HUES48 (cell line): ENCODE measurements at regions not wholly inside any gene's neighbourhood (a gene's known extent, or its start where the extent isn't known, plus 50 kb on each side); places are given as distances from the start of the nearest gene placed in this dataset.
"Not testable (repeated sequence)": the region's sequence is repeated elsewhere in the genome, so short reads cannot be mapped to it uniquely, and the experiment has no call there.

Experiments
- H3K27ac ChIP-seq: one replicate; pipeline ENCODE4 v1.7.0; 2013; ENCODE audit warnings: low read depth, low read length, inconsistent platforms
- H3K27me3 ChIP-seq: 2 replicates; pipeline ENCODE4 v1.6.1; 2013; ENCODE audit warnings: mild to moderate bottlenecking, low read length; ENCODE audit not compliant: control insufficient read depth, insufficient read depth
- H3K36me3 ChIP-seq: 2 replicates; pipeline ENCODE4 v1.6.1; 2013; ENCODE audit warnings: low read length; ENCODE audit not compliant: control insufficient read depth, insufficient read depth
- H3K4me1 ChIP-seq: 2 replicates; pipeline ENCODE4 v1.6.1; 2013; ENCODE audit warnings: mild to moderate bottlenecking, low read length; ENCODE audit not compliant: control insufficient read depth, insufficient read depth
- H3K4me3 ChIP-seq: 2 replicates; pipeline ENCODE4 v1.5.1; 2013; ENCODE audit warnings: mild to moderate bottlenecking, low read depth, low read length
- H3K9ac ChIP-seq: 2 replicates; pipeline ENCODE4 v1.6.1; 2013; ENCODE audit warnings: mild to moderate bottlenecking, low read depth, low read length, moderate library complexity
- H3K9me3 ChIP-seq: 2 replicates; pipeline ENCODE4 v1.6.1; 2013; ENCODE audit warnings: low read length; ENCODE audit not compliant: control insufficient read depth, insufficient read depth

DNA sequence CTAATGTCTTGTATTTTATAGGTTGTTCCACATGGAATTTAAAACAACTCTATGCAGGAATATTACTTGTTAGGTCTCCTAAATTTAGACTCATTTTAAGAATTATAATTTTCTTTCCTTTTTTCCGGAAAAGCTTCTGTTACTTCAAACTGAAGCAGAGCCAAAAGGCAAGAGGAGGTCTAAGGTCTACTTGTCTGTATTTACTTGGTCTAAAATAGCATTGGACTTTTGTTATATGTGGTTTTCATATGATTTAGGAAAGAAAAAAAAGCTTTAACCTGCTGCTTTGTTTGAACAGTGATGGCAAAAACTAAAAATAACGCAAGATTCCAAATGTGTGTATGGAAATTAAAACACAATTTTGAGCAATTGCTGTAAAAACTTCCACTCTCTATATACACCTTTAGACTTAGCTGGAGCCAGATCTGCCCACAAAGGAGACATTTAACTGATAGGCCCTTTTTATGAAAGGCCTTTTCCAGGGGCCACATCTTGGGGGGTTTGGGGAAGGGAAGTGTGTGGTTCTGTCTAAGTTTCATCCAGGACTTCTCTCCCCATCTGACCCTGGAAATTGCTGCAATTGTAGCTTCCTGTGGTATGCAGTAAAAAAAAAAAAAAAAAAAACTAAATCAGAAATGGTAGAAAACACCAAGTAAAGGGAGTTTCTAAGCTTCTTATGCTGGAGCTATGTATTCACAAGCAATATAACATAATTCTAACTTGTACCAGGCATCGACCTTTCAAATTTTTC is 307.7 kb upstream of the MEF2C start:
- Histone ChIP-seq H3K9ac (no peak overlapping the region), H3K27me3 (no peaks in the 10 kb centered on the region), H3K36me3 (no peaks in the 10 kb centered on the region), H3K4me1 (no peaks in the 10 kb centered on the region), H3K4me3 (no peak overlapping the region), H3K9me3 (no peaks in the 10 kb centered on the region), H3K27ac (no peak overlapping the region)

GRCh38 chr5:89187883-89188465 is 305.0 kb upstream of the MEF2C start:
- Histone ChIP-seq H3K4me1 (no peaks in the 10 kb centered on the region), H3K9me3 (no peaks in the 10 kb centered on the region), H3K36me3 (no peaks in the 10 kb centered on the region), H3K9ac (no peak overlapping the region), H3K27ac (no peak overlapping the region), H3K4me3 (no peak overlapping the region), H3K27me3 (no peaks in the 10 kb centered on the region)

GRCh38 chr5:89187268-89187667 is 304.3 kb upstream of the MEF2C start:
- no peak overlapping the region for H3K4me3 ChIP-seq
- no peaks in the 10 kb centered on the region for H3K4me1 ChIP-seq
- no peak overlapping the region for H3K9ac ChIP-seq
- no peaks in the 10 kb centered on the region for H3K9me3 ChIP-seq
- H3K36me3 ChIP-seq = no peaks in the 10 kb centered on the region
- H3K27ac ChIP-seq = no peak overlapping the region
- H3K27me3 ChIP-seq = no peaks in the 10 kb centered on the region

- Histone ChIP-seq H3K27me3 (no peaks in the 10 kb centered on the region), H3K9me3 (no peaks in the 10 kb centered on the region), H3K36me3 (no peaks in the 10 kb centered on the region)
Measured at GRCh38 chr5:89181546-89181945, 298.6 kb upstream of the MEF2C start.

DNA sequence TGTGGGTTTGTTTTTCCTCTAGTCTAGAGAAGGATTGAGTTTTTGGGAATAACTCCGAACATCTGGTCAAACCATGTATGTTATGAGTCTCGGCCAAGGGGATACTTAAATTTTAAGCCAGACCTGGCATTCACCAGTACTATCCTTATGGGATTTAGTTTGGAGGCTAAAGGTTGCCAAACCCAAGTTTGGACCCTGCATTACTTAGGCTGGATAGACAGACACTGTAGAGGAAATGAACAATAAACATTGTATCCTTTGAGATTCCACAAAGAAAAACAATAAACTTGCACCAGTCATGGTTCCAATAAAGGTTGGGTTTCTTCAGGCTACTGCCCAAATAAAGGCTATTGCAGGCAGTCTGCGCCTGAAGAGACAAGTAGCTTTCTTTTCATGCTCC is 296.7 kb upstream of the MEF2C start:
- Histone ChIP-seq H3K27me3 (no peaks in the 10 kb centered on the region), H3K9me3 (no peaks in the 10 kb centered on the region), H3K36me3 (no peaks in the 10 kb centered on the region), H3K27ac (no peak overlapping the region), H3K4me1 (no peaks in the 10 kb centered on the region), H3K9ac (no peak overlapping the region), H3K4me3 (no peak overlapping the region)

More at GRCh38 chr5:89181546-89181945, 298.6 kb upstream of the MEF2C start:
- H3K4me3 ChIP-seq = no peak overlapping the region
- H3K4me1 ChIP-seq = no peaks in the 10 kb centered on the region
- H3K9ac ChIP-seq = no peak overlapping the region
- H3K27ac ChIP-seq = no peak overlapping the region

DNA sequence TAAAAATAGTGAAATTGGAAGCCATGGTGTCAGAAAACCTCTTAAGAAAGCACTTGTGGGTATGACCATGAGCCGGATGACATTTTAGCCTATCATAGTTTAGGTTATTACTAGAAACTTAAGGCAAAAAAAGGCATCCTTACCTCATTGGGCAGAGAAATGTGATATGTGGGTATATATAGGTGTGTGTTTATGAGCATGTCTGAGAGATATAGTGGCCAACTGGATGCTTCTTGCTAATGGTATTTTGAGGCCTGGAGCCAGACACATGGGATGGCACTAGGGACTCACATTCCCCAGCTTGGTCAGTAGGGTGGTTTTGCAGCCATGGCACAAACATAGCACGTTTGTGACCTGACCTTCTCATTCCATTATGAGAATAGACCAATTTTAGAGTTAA is 295.6 kb upstream of the MEF2C start:
- no peak overlapping the region for H3K9ac ChIP-seq
- no peaks in the 10 kb centered on the region for H3K27me3 ChIP-seq
- no peaks in the 10 kb centered on the region for H3K9me3 ChIP-seq
- H3K4me3 ChIP-seq = no peak overlapping the region
- H3K36me3 ChIP-seq = no peaks in the 10 kb centered on the region
- no peak overlapping the region for H3K27ac ChIP-seq
- no peaks in the 10 kb centered on the region for H3K4me1 ChIP-seq

DNA sequence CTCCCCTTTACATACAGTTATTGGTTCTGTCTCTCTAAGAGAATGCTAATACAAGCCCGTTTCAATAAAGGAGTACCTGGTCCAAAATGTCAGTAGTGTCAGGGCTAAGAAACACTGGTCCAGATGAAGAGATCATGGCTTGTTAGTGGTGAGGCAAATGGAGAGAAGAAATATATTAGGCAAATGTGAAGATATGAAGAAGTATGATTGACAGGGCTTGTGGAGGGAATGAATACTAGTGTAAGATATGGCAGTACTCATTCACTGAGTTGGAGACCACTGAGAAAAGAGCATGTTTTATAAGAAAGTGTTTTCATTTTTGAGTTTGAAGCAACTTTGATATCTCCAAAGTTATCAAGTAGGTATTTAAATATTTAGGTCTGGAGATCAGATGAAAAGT is 290.5 kb upstream of the MEF2C start:
- H3K4me1 ChIP-seq = no peaks in the 10 kb centered on the region
- no peaks in the 10 kb centered on the region for H3K27me3 ChIP-seq
- H3K27ac ChIP-seq = no peak overlapping the region
- H3K4me3 ChIP-seq = no peak overlapping the region
- no peak overlapping the region for H3K9ac ChIP-seq
- H3K36me3 ChIP-seq = no peaks in the 10 kb centered on the region
- H3K9me3 ChIP-seq = peaks cover 3% of the 10 kb centered on the region; the same call in 1 of the 2 replicates

DNA sequence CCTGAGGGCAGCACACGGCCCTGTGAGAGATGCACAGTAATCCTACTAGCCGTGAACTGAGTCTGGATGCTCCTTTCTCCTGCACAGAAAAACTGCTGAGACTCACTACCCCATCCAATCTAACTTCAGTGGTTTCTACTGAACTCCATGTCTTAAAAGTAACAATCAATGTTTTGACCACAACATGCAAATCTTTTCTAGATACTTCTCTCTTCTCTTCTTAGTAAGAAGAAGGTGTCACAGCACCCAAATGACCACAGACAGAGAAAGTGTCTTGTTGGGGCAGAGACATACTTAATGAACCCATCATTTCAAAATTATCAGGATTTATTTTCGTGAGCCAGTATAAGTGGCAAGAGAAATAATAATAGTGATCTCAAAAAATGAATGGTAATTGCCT is 285.8 kb upstream of the MEF2C start:
- peaks cover 20% of the 10 kb centered on the region for H3K4me1 ChIP-seq
- no peak overlapping the region for H3K9ac ChIP-seq
- H3K36me3 ChIP-seq = no peaks in the 10 kb centered on the region
- H3K27ac ChIP-seq = no peak overlapping the region
- no peak overlapping the region for H3K4me3 ChIP-seq
- H3K9me3 ChIP-seq = peaks cover 3% of the 10 kb centered on the region; the same call in 1 of the 2 replicates
- no peaks in the 10 kb centered on the region for H3K27me3 ChIP-seq

DNA sequence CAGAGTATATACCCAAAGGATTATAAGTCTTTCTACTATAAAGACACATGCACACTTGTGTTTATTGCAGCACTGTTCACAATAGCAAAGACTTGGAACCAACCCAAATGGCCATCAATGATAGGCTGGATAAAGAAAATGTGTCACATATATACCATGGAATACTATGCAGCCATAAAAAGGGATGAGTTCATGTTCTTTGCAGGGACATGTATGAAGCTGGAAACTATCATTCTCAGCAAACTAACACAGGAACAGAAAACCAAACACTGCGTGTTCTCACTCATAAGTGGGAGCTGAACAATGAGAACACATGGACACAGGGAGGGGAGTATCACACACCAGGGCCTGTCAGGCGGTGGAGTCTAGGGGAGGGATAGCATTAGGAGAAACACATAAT is 281.7 kb upstream of the MEF2C start:
- not testable (repeated sequence) for H3K27ac ChIP-seq, H3K9me3 ChIP-seq, H3K4me3 ChIP-seq, H3K27me3 ChIP-seq, H3K9ac ChIP-seq, H3K36me3 ChIP-seq
- H3K4me1 ChIP-seq = peaks cover 20% of the 10 kb centered on the region

DNA sequence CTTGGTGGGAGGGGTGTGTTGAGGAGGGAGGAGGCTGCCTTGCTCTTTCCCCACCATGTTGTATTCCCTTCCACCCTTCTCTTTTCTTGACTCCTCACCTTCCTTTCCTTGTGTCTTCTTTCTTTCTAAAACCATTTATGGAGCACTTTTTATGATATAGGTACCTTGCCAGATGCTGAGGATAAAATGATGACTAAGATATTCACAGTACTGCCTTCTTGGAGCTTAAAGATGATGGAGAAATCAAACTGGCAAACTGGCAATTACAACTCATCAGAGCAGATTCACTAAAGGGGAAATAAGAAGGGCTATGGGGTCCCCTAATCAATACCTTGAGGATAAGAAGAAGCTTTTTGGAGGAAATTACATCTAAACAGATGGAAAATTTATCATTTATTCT is 273.2 kb upstream of the MEF2C start:
- Histone ChIP-seq H3K4me1 (no peaks in the 10 kb centered on the region), H3K27ac (no peak overlapping the region), H3K27me3 (no peaks in the 10 kb centered on the region), H3K4me3 (no peak overlapping the region), H3K9ac (no peak overlapping the region), H3K9me3 (no peaks in the 10 kb centered on the region), H3K36me3 (no peaks in the 10 kb centered on the region)

DNA sequence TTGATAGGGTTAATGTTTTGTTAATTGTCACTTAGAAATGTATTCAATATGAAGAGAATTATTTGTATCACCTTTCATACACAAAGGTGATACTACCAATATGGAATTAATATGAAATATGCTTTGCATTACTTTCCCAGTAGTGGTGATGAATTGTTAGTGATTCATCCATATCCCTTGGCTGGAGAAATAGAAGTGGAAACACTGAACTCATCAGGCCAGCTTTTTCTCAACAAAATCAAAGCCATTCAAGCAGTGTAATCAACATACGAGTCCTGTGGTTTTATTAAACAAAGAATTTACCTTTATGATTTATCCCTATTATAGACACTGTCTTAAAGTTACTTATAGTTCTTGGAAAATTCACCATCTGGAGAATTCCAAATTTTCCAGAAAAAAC is 264.0 kb upstream of the MEF2C start:
- no peak overlapping the region for H3K9ac ChIP-seq
- H3K4me3 ChIP-seq = no peak overlapping the region
- H3K36me3 ChIP-seq = no peaks in the 10 kb centered on the region
- H3K4me1 ChIP-seq = no peaks in the 10 kb centered on the region
- H3K27me3 ChIP-seq = no peaks in the 10 kb centered on the region
- no peak overlapping the region for H3K27ac ChIP-seq
- H3K9me3 ChIP-seq = no peaks in the 10 kb centered on the region
